M059J (cell line): ENCODE measurements at regions not wholly inside any gene's neighbourhood (a gene's known extent, or its start where the extent isn't known, plus 50 kb on each side); places are given as distances from the start of the nearest gene placed in this dataset.
"Not testable (repeated sequence)": the region's sequence is repeated elsewhere in the genome, so short reads cannot be mapped to it uniquely, and the experiment has no call there.

Experiments
- DNase-seq: peaks from one replicate; pipeline ENCODE4 v3.0.0-alpha.2; 2012; ENCODE audit warnings: low read depth

DNA sequence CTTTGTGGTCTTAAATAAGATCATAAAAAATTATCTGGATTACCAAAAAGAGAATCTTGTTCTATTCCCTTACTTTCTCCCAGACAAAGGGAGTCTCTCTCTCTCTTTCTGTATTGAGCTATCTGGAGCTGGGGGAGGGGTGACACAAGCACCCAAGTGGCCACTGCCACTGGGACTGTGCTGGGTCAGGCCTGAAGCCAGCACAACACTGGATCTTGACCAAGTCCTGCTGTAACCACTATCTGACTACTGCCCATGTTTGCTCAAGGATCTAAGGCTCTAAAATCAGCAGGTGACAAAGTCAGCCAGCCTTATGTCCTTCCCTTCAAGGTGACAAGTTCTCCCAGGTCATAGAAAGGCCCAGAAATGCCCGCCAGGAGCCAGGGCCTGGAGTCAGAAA lies 75.0 kb upstream of the SPATA16 start:
- no peak for DNase-seq

DNA sequence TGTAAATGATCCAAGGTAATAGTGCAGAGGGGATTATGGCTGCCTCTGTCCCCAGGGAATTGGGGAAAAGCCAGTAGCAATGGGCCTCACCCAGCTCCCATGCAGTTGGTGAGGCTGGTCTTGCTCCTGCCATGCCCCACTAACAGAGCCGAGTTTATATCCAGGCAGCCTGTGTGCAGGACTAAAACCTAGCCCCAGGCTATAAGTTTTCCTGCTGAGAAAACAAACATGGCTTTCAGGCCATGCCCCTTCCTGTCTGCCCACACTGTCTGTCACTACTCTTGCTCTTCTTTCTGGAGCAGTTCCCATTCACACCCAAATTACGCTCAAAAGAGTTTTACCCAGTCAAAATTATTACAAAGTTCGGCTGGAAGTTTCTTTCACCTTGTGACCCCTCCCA lies 73.5 kb upstream of the SPATA16 start:
- peak; percentile 13 for DNase-seq

DNA sequence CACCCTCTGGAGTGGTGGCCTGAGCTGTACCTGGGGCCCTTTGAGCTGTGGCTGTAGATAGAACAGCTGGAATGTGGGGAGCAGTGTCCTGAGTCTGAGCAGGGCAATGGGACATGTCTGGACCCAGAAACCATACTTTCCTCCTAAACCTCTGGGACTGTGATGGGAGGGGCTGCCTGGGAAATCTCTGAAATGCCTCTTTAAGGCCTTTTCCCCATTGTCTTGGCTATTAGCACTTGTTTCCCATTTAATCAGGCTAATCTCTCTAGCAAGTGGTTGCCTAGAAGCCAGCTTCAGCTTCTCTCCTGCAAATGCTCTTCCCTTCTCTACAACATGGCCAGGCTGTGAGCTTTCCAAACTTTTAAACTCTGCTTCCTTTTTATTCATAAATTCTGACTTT lies 58.5 kb upstream of the SPATA16 start:
- no peak for DNase-seq

DNA sequence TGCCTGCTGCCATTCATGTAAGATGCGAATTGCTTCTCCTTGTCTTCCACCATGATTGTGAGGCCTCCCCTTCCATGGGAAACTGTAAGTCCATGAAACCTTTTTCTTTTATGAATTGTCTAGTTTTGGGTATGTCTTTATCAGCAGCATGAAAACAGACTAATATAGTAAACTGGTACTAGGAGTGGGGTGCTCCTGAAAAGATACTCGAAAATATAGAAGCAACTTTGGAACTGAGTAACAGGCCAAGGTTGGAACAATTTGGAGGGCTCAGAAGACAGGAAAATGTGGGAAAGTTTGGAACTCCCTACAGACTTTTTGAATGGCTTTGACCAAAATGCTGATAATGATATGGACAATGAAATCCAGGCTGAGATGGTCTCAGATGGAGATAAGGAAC lies 53.8 kb upstream of the SPATA16 start:
- DNase-seq: not testable (repeated sequence)

DNA sequence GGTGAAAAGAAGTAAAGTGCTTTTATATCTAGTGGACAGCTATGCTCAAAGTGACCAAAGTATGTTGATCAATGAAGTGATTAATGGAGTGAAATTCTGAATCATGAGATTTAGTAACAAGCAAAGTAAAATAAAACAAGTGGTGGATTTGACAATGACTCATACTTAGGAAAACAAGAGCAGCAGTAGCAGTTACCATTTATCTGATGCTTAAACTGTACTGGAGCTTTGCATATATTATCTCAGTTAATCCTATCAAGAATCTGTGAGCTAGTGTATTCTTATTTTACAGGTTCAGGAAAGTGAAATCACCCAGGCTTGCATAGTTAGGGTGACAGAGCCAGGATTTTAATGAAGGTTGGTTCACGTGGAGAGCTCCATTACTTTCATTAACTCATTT lies 50.6 kb upstream of the SPATA16 start:
- peak; percentile 10 for DNase-seq
